Astrocyte of the spinal cord (primary cell): ENCODE measurements at regions not wholly inside any gene's neighbourhood (a gene's known extent, or its start where the extent isn't known, plus 50 kb on each side); places are given as distances from the start of the nearest gene placed in this dataset.

ENCODE experiments used
- DNase-seq: peaks from one replicate; pipeline ENCODE4 v3.0.0; 2011; ENCODE audit warnings: low read depth, low spot score
- H3K4me3 ChIP-seq: 2 replicates; pipeline ENCODE4 v1.5.1; 2011; ENCODE audit warnings: low read depth, mild to moderate bottlenecking, low read length, moderate library complexity
- CTCF ChIP-seq: IDR thresholded peaks from 2 replicates; pipeline ENCODE4 v1.5.1; 2012; ENCODE audit warnings: low read depth, mild to moderate bottlenecking, low read length, inconsistent platforms
- in situ Hi-C: cut with HindIII; loops from 2 replicates; pipeline ENCODE4 v1.10.0; 2017; ENCODE audit warnings: low sequenced_read_pairs

- DNase-seq = no peak
- H3K4me3 ChIP-seq = no peak overlapping the region
- no peak for TF ChIP-seq CTCF
- in situ Hi-C loops = no loop called here
These were observed 235.1 kb downstream of the CDCA7 start for GRCh38 chr2:173589604-173590275.

GRCh38 chr2:173590276-173590861 is 235.7 kb downstream of the CDCA7 start:
- in situ Hi-C loops = no loop called here
- DNase-seq = peak; percentile 98
- no peak for TF ChIP-seq CTCF
- no peak overlapping the region for H3K4me3 ChIP-seq

GRCh38 chr2:173593109-173593508 is 238.4 kb downstream of the CDCA7 start:
- H3K4me3 ChIP-seq = no peak overlapping the region
- no peak for TF ChIP-seq CTCF
- no peak for DNase-seq
- in situ Hi-C loops = no loop called here

- DNase-seq = peak; percentile 28
- in situ Hi-C loops = no loop called here
- TF ChIP-seq CTCF = no peak
- H3K4me3 ChIP-seq = no peak overlapping the region
These were observed 241.6 kb downstream of the CDCA7 start for GRCh38 chr2:173596244-173596643.

- no peak overlapping the region for H3K4me3 ChIP-seq
- no peak for TF ChIP-seq CTCF
- in situ Hi-C loops = no loop called here
- DNase-seq = no peak
These were observed 243.9 kb downstream of the CDCA7 start for GRCh38 chr2:173598525-173598924.

- H3K4me3 ChIP-seq = no peak overlapping the region
- in situ Hi-C loops = no loop called here
- DNase-seq = no peak
- no peak for TF ChIP-seq CTCF
These were observed 245.2 kb downstream of the CDCA7 start for GRCh38 chr2:173599821-173600359.
